ENCODE measurements at regions not wholly inside any gene's neighbourhood (a gene's known extent, or its start where the extent isn't known, plus 50 kb on each side); places are given as distances from the start of the nearest gene placed in this dataset.

GRCh38 chr5:23027830-23028229 lies 174.7 kb upstream of the CDH12 start:
- Histone ChIP-seq H3K27me3 (no peaks in the 10 kb centered on the region), H3K9me3 (no peaks in the 10 kb centered on the region), H3K4me1 (no peaks in the 10 kb centered on the region), H3K36me3 (no peaks in the 10 kb centered on the region), H3K4me3 (replicated peaks in 1 of 3) (no peak overlapping the region), H3K27ac (no peak overlapping the region)
- no peak for DNase-seq
- intact Hi-C loops (cut with DNase I), result no loop called here
- TF ChIP-seq CTCF (IDR thresholded peaks at IDR 0.05), result no peak
- WGBS, 2 donors, result 71 to 77% methylated on average over 4 of the region's 4 CpGs

GRCh38 chr5:23027331-23027730 lies 174.2 kb upstream of the CDH12 start:
- no peaks in the 10 kb centered on the region for H3K27me3 ChIP-seq
- H3K4me3 ChIP-seq (replicated peaks in 1 of 3), result no peak overlapping the region
- no peaks in the 10 kb centered on the region for H3K4me1 ChIP-seq
- H3K27ac ChIP-seq, result no peak overlapping the region
- intact Hi-C loops (cut with DNase I), result no loop called here
- no peaks in the 10 kb centered on the region for H3K36me3 ChIP-seq
- TF ChIP-seq CTCF (IDR thresholded peaks at IDR 0.05) (no peak), POLR2A (IDR thresholded peaks at IDR 0.05) (no peak)
- H3K9me3 ChIP-seq, result no peaks in the 10 kb centered on the region
- no peak for DNase-seq
- WGBS, 2 donors, result 62 to 81% methylated on average over 2 of the region's 2 CpGs

- DNase-seq, result no peak
- TF ChIP-seq POLR2A (IDR thresholded peaks at IDR 0.05), result no peak
- TF ChIP-seq CTCF (IDR thresholded peaks at IDR 0.05), result no peak
- H3K27me3 ChIP-seq, result no peaks in the 10 kb centered on the region
- H3K27ac ChIP-seq, result no peak overlapping the region
- no peaks in the 10 kb centered on the region for H3K36me3 ChIP-seq
- intact Hi-C loops (cut with DNase I), result no loop called here
- no peaks in the 10 kb centered on the region for H3K4me1 ChIP-seq
- WGBS, 2 donors, result 75 to 78% methylated on average over 5 of the region's 5 CpGs
- no peak overlapping the region for H3K4me3 ChIP-seq (replicated peaks in 1 of 3)
- no peaks in the 10 kb centered on the region for H3K9me3 ChIP-seq
Observed at GRCh38 chr5:23026252-23027170, 173.4 kb upstream of the CDH12 start.

GRCh38 chr5:23025629-23026233 lies 172.6 kb upstream of the CDH12 start:
- H3K4me3 ChIP-seq (replicated peaks in 1 of 3), result no peak overlapping the region
- H3K36me3 ChIP-seq, result no peaks in the 10 kb centered on the region
- intact Hi-C loops (cut with DNase I), result no loop called here
- no peaks in the 10 kb centered on the region for H3K27me3 ChIP-seq
- no peaks in the 10 kb centered on the region for H3K4me1 ChIP-seq
- no peak for TF ChIP-seq POLR2A (IDR thresholded peaks at IDR 0.05)
- 81 to 91% methylated on average over 1 of the region's 1 CpG for WGBS, 2 donors
- no peak overlapping the region for H3K27ac ChIP-seq
- DNase-seq, result no peak
- H3K9me3 ChIP-seq, result no peaks in the 10 kb centered on the region

- H3K27ac ChIP-seq, result no peak overlapping the region
- no peaks in the 10 kb centered on the region for H3K27me3 ChIP-seq
- intact Hi-C loops (cut with DNase I), result no loop called here
- WGBS, 2 donors, result 75 to 79% methylated on average over 5 of the region's 5 CpGs
- TF ChIP-seq CTCF (IDR thresholded peaks at IDR 0.05), result no peak
- TF ChIP-seq POLR2A (IDR thresholded peaks at IDR 0.05), result no peak
- no peaks in the 10 kb centered on the region for H3K9me3 ChIP-seq
- DNase-seq, result no peak
- no peak overlapping the region for H3K4me3 ChIP-seq (replicated peaks in 1 of 3)
- no peaks in the 10 kb centered on the region for H3K36me3 ChIP-seq
- no peaks in the 10 kb centered on the region for H3K4me1 ChIP-seq
Observed at GRCh38 chr5:23024470-23024869, 171.3 kb upstream of the CDH12 start.

All from thyroid gland (tissue), 4 donors.